ENCODE measurements at regions not wholly inside any gene's neighbourhood (a gene's known extent, or its start where the extent isn't known, plus 50 kb on each side); places are given as distances from the start of the nearest gene placed in this dataset.

- no peak overlapping the region for H3K27ac ChIP-seq (ENCODE audit: low read depth, low read length)
- no peaks in the 10 kb centered on the region for H3K27me3 ChIP-seq (ENCODE audit: control insufficient read depth in 5 of 5, insufficient read depth in 4 of 5, low read length in 5 of 5)
- H3K4me3 ChIP-seq (ENCODE audit: low read depth in 1 of 5, low read length in 5 of 5) = no peak overlapping the region
- no peaks in the 10 kb centered on the region for H3K36me3 ChIP-seq (ENCODE audit: control insufficient read depth in 5 of 5, insufficient read depth in 5 of 5, low read length in 5 of 5)
- no peak overlapping the region for H3K9ac ChIP-seq (ENCODE audit: low read length in 5 of 5)
- no peaks in the 10 kb centered on the region for H3K9me3 ChIP-seq (ENCODE audit: control insufficient read depth in 5 of 5, low read length in 5 of 5)
- no peaks in the 10 kb centered on the region for H3K4me1 ChIP-seq (ENCODE audit: control insufficient read depth in 5 of 5, insufficient read depth in 5 of 5, low read length in 5 of 5)
Measured at GRCh38 chr14:85813040-85813439, 283.1 kb downstream of the FLRT2 start.

GRCh38 chr14:85811340-85811739 is 281.4 kb downstream of the FLRT2 start:
- H3K36me3 ChIP-seq (ENCODE audit: control insufficient read depth in 5 of 5, insufficient read depth in 5 of 5, low read length in 5 of 5) = no peaks in the 10 kb centered on the region
- H3K9ac ChIP-seq (ENCODE audit: low read length in 5 of 5) = no peak overlapping the region
- H3K4me1 ChIP-seq (ENCODE audit: control insufficient read depth in 5 of 5, insufficient read depth in 5 of 5, low read length in 5 of 5) = no peaks in the 10 kb centered on the region
- no peak overlapping the region for H3K27ac ChIP-seq (ENCODE audit: low read depth, low read length)
- H3K4me3 ChIP-seq (ENCODE audit: low read depth in 1 of 5, low read length in 5 of 5) = no peak overlapping the region
- H3K9me3 ChIP-seq (ENCODE audit: control insufficient read depth in 5 of 5, low read length in 5 of 5) = no peaks in the 10 kb centered on the region
- H3K27me3 ChIP-seq (ENCODE audit: control insufficient read depth in 5 of 5, insufficient read depth in 4 of 5, low read length in 5 of 5) = no peaks in the 10 kb centered on the region

- Histone ChIP-seq H3K4me1 (ENCODE audit: control insufficient read depth in 5 of 5, insufficient read depth in 5 of 5, low read length in 5 of 5) (no peaks in the 10 kb centered on the region), H3K27me3 (ENCODE audit: control insufficient read depth in 5 of 5, insufficient read depth in 4 of 5, low read length in 5 of 5) (no peaks in the 10 kb centered on the region), H3K9ac (ENCODE audit: low read length in 5 of 5) (no peak overlapping the region), H3K36me3 (ENCODE audit: control insufficient read depth in 5 of 5, insufficient read depth in 5 of 5, low read length in 5 of 5) (no peaks in the 10 kb centered on the region), H3K27ac (ENCODE audit: low read depth, low read length) (no peak overlapping the region), H3K9me3 (ENCODE audit: control insufficient read depth in 5 of 5, low read length in 5 of 5) (no peaks in the 10 kb centered on the region), H3K4me3 (ENCODE audit: low read depth in 1 of 5, low read length in 5 of 5) (no peak overlapping the region)
Measured at GRCh38 chr14:85799668-85800067, 269.7 kb downstream of the FLRT2 start.

- Histone ChIP-seq H3K9me3 (ENCODE audit: control insufficient read depth in 5 of 5, low read length in 5 of 5) (no peaks in the 10 kb centered on the region), H3K27me3 (ENCODE audit: control insufficient read depth in 5 of 5, insufficient read depth in 4 of 5, low read length in 5 of 5) (no peaks in the 10 kb centered on the region), H3K36me3 (ENCODE audit: control insufficient read depth in 5 of 5, insufficient read depth in 5 of 5, low read length in 5 of 5) (no peaks in the 10 kb centered on the region), H3K4me3 (ENCODE audit: low read depth in 1 of 5, low read length in 5 of 5) (no peak overlapping the region), H3K4me1 (ENCODE audit: control insufficient read depth in 5 of 5, insufficient read depth in 5 of 5, low read length in 5 of 5) (no peaks in the 10 kb centered on the region), H3K9ac (ENCODE audit: low read length in 5 of 5) (no peak overlapping the region), H3K27ac (ENCODE audit: low read depth, low read length) (no peak overlapping the region)
Measured at GRCh38 chr14:85798856-85799255, 268.9 kb downstream of the FLRT2 start.

- Histone ChIP-seq H3K9me3 (ENCODE audit: control insufficient read depth in 5 of 5, low read length in 5 of 5) (no peaks in the 10 kb centered on the region), H3K4me3 (ENCODE audit: low read depth in 1 of 5, low read length in 5 of 5) (no peak overlapping the region), H3K27me3 (ENCODE audit: control insufficient read depth in 5 of 5, insufficient read depth in 4 of 5, low read length in 5 of 5) (no peaks in the 10 kb centered on the region), H3K27ac (ENCODE audit: low read depth, low read length) (no peak overlapping the region), H3K9ac (ENCODE audit: low read length in 5 of 5) (no peak overlapping the region), H3K36me3 (ENCODE audit: control insufficient read depth in 5 of 5, insufficient read depth in 5 of 5, low read length in 5 of 5) (no peaks in the 10 kb centered on the region), H3K4me1 (ENCODE audit: control insufficient read depth in 5 of 5, insufficient read depth in 5 of 5, low read length in 5 of 5) (no peaks in the 10 kb centered on the region)
Measured at GRCh38 chr14:85793533-85793932, 263.6 kb downstream of the FLRT2 start.

GRCh38 chr14:85789506-85789905 is 259.6 kb downstream of the FLRT2 start:
- peaks cover 0 to 3% (median 0%) of the 10 kb centered on the region in 5 donors for H3K9me3 ChIP-seq (ENCODE audit: control insufficient read depth in 5 of 5, low read length in 5 of 5)
- no peak overlapping the region for H3K27ac ChIP-seq (ENCODE audit: low read depth, low read length)
- no peak overlapping the region for H3K9ac ChIP-seq (ENCODE audit: low read length in 5 of 5)
- H3K4me1 ChIP-seq (ENCODE audit: control insufficient read depth in 5 of 5, insufficient read depth in 5 of 5, low read length in 5 of 5) = no peaks in the 10 kb centered on the region
- no peaks in the 10 kb centered on the region for H3K27me3 ChIP-seq (ENCODE audit: control insufficient read depth in 5 of 5, insufficient read depth in 4 of 5, low read length in 5 of 5)
- H3K4me3 ChIP-seq (ENCODE audit: low read depth in 1 of 5, low read length in 5 of 5) = no peak overlapping the region
- no peaks in the 10 kb centered on the region for H3K36me3 ChIP-seq (ENCODE audit: control insufficient read depth in 5 of 5, insufficient read depth in 5 of 5, low read length in 5 of 5)

- Histone ChIP-seq H3K36me3 (ENCODE audit: control insufficient read depth in 5 of 5, insufficient read depth in 5 of 5, low read length in 5 of 5) (no peaks in the 10 kb centered on the region), H3K9me3 (ENCODE audit: control insufficient read depth in 5 of 5, low read length in 5 of 5) (peaks cover 0 to 3% (median 0%) of the 10 kb centered on the region in 5 donors), H3K4me1 (ENCODE audit: control insufficient read depth in 5 of 5, insufficient read depth in 5 of 5, low read length in 5 of 5) (no peaks in the 10 kb centered on the region), H3K27ac (ENCODE audit: low read depth, low read length) (no peak overlapping the region), H3K9ac (ENCODE audit: low read length in 5 of 5) (no peak overlapping the region), H3K4me3 (ENCODE audit: low read depth in 1 of 5, low read length in 5 of 5) (no peak overlapping the region), H3K27me3 (ENCODE audit: control insufficient read depth in 5 of 5, insufficient read depth in 4 of 5, low read length in 5 of 5) (no peaks in the 10 kb centered on the region)
Measured at GRCh38 chr14:85788470-85789233, 258.7 kb downstream of the FLRT2 start.

- H3K4me1 ChIP-seq (ENCODE audit: control insufficient read depth in 5 of 5, insufficient read depth in 5 of 5, low read length in 5 of 5) = peaks cover 0 to 5% (median 0%) of the 10 kb centered on the region in 5 donors
- no peaks in the 10 kb centered on the region for H3K27me3 ChIP-seq (ENCODE audit: control insufficient read depth in 5 of 5, insufficient read depth in 4 of 5, low read length in 5 of 5)
- no peak overlapping the region for H3K4me3 ChIP-seq (ENCODE audit: low read depth in 1 of 5, low read length in 5 of 5)
- H3K27ac ChIP-seq (ENCODE audit: low read depth, low read length) = no peak overlapping the region
- no peaks in the 10 kb centered on the region for H3K36me3 ChIP-seq (ENCODE audit: control insufficient read depth in 5 of 5, insufficient read depth in 5 of 5, low read length in 5 of 5)
- no peak overlapping the region for H3K9ac ChIP-seq (ENCODE audit: low read length in 5 of 5)
- no peaks in the 10 kb centered on the region for H3K9me3 ChIP-seq (ENCODE audit: control insufficient read depth in 5 of 5, low read length in 5 of 5)
Measured at GRCh38 chr14:85766295-85766694, 236.4 kb downstream of the FLRT2 start.

GRCh38 chr14:85764822-85765221 is 234.9 kb downstream of the FLRT2 start:
- Histone ChIP-seq H3K27me3 (ENCODE audit: control insufficient read depth in 5 of 5, insufficient read depth in 4 of 5, low read length in 5 of 5) (no peaks in the 10 kb centered on the region), H3K9me3 (ENCODE audit: control insufficient read depth in 5 of 5, low read length in 5 of 5) (no peaks in the 10 kb centered on the region), H3K4me1 (ENCODE audit: control insufficient read depth in 5 of 5, insufficient read depth in 5 of 5, low read length in 5 of 5) (peaks cover 0 to 5% (median 0%) of the 10 kb centered on the region in 5 donors), H3K4me3 (ENCODE audit: low read depth in 1 of 5, low read length in 5 of 5) (no peak overlapping the region), H3K27ac (ENCODE audit: low read depth, low read length) (no peak overlapping the region), H3K36me3 (ENCODE audit: control insufficient read depth in 5 of 5, insufficient read depth in 5 of 5, low read length in 5 of 5) (no peaks in the 10 kb centered on the region), H3K9ac (ENCODE audit: low read length in 5 of 5) (no peak overlapping the region)

GRCh38 chr14:85762526-85762925 is 232.6 kb downstream of the FLRT2 start:
- Histone ChIP-seq H3K27me3 (ENCODE audit: control insufficient read depth in 5 of 5, insufficient read depth in 4 of 5, low read length in 5 of 5) (no peaks in the 10 kb centered on the region), H3K36me3 (ENCODE audit: control insufficient read depth in 5 of 5, insufficient read depth in 5 of 5, low read length in 5 of 5) (no peaks in the 10 kb centered on the region), H3K4me3 (ENCODE audit: low read depth in 1 of 5, low read length in 5 of 5) (no peak overlapping the region), H3K4me1 (ENCODE audit: control insufficient read depth in 5 of 5, insufficient read depth in 5 of 5, low read length in 5 of 5) (peaks cover 0 to 5% (median 0%) of the 10 kb centered on the region in 5 donors), H3K9me3 (ENCODE audit: control insufficient read depth in 5 of 5, low read length in 5 of 5) (no peaks in the 10 kb centered on the region), H3K9ac (ENCODE audit: low read length in 5 of 5) (no peak overlapping the region), H3K27ac (ENCODE audit: low read depth, low read length) (no peak overlapping the region)
